SKM-1 (cell line): ENCODE measurements at regions not wholly inside any gene's neighbourhood (a gene's known extent, or its start where the extent isn't known, plus 50 kb on each side); places are given as distances from the start of the nearest gene placed in this dataset.
"Not testable (repeated sequence)": the region's sequence is repeated elsewhere in the genome, so short reads cannot be mapped to it uniquely, and the experiment has no call there.

ENCODE experiments used
- DNase-seq: peaks from one replicate; lab custom pipeline; 2025; ENCODE audit not compliant: unreplicated experiment; lab: John Stamatoyannopoulos, UW

DNA sequence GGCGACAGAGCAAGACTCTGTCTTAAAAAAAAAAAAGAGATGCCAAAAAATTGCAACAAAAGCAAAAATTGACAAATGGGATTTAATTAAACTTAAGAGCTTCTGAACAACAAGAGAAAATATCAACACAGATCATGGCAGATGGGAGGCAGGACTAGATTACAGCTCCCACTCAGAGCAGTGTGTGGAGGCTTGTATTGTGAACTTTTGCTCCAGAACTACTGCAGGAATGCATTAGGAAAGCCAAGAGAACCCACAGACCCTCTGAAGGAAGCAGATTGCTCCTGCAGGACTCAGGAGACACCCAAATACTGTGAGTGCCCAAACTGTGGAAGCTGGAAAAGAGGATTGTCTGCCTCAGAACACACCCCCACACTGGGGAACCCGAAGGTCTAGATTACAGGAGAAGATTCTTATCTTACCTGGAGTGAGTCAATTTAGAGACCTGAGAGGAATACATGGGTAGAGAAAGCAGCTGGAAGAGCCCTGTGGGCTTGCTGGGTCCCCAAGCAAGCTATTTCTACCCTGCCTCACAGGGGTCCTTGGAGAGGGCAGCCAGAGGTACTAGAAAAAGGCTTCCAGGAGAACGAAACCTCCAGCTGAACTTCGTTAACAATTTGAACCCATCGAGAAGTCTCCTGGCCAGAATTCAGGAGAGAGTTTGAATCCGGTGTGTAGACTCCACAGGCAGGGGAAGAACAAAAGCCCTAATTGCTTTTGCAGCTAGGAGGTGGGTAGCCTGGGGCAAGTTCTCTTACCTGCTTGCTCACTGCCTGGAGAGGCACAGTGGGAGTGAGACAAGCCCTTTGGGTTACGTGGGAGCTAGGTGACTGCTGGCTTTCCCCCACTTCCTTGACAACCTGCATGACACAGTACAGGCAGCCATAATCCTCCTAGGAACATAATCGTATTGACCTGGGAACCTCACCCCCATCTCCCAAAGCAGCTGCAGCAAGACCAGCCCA, 593.4 kb upstream of the RGMB start:
- no peak for DNase-seq

DNA sequence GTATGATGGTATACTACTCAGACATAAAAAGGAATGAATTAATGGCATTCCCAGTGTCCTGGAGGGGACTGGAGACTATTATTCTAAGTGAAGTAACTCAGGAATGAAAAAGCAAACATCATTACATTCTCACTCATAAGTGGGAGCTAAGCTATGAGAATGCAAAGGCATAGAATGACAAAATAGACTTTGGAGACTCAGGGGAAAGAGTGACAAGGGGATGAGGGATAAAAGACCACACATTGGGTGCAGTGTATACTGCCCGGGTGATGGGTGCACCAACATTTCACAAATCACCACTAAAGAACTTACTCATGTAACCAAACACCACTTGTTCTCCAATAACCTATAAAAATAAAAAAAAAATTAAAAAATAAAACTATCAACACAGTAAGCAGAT, 587.3 kb upstream of the RGMB start:
- DNase-seq = no peak

DNA sequence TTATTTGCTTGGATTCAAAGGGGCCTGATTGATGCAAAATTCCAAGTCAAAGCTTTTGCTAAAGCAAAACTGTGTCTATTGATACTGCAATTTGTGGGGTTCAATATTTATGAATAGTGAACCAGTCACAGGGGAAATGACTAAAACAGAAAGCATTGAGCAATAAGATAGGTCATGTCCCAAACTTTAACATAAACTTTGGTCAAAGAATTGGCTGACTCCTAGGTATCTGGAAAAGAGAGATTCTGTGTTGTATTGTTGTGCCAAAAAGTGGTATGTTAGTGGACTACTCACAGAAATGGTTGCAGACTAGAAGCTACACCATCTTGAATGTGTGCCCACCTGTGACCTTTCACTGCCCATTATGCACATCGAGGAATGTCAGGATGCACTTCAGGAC, 585.5 kb upstream of the RGMB start:
- no peak for DNase-seq

DNA sequence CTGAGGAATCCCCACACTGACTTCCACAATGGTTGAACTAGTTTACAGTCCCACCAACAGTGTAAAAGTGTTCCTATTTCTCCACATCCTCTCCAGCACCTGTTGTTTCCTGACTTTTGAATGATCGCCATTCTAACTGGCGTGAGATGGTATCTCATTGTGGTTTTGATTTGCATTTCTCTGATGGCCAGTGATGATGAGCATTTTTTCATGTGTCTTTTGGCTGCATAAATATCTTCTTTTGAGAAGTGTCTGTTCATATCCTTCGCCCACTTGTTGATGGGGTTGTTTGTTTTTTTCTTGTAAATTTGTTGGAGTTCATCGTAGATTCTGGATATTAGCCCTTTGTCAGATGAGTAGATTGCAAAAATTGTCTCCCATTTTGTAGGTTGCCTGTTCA, 583.1 kb upstream of the RGMB start:
- not testable (repeated sequence) for DNase-seq

DNA sequence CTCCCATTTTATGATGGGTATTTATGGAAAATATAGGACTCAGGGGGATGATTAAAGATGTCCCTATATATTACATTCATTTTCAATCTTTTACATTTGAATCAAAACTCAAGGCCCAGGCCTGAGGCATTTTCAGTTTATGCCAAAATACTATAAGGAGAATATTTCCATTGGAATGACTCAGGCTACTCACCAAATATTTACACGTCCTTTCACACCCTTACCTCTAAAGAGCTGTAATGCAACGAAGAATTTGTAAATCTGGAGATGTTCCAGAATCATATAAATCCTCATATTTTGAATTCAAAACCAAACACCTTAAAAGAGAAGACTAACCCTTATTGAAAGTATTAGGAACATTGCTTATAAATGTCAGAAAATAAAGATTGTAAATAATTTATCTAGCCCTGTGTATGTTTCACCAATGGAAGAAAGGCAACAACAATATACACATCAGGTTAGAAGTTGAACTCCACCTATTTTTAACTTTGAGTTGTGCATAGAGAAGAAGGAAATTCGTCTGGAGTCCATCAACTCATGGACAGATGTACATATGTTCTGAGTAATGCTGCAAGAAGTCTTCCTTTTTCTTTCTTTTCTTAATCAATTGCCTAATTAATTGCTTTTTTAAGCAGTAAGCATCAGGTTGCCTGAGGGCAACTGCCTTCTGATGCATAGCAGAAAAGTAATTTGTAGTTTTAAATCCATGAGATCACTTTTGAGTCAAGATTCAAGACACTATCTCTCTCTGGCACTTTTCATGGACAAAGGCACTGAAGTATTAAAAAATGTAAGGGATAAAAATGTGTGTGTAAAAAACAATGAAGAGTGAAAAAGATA, 579.3 kb upstream of the RGMB start:
- DNase-seq = no peak

DNA sequence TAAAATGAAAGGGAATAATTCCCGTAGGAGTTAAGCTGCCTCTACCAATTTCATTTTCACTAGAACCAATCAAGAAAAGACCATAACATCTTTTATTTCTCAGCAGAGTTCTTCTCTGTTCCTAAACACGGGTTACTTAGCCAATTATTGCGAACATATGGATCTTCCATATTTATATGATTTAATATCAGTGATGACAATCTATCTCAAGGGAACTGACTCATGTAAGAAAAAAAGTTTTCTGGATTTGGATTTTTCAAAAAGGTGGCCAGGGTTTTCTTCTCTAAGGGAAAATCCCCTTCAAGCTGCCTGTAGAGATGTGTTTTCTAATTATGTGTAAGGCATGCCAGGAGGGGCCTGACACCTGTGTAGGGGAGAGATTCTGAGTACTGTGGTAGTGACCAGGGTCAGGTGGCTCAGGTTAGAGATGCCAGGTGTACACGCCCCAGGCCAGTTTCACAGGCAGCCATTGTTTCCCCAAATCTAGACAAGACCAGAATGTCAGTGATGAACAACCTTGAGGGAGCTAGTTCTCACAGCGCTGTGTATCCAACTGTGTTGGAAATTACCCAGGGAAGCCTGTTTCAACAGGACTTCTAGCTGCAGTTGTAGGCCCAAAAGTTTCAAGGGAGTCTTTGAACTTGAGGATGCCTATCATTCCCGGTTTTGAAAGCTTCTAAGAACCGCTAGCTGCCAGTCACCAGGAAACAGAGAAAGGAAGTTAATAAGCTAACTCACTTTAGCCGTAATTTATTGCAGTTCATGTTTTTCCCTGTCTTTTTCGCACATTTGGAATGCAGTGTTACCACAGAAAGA, 572.5 kb upstream of the RGMB start:
- no peak for DNase-seq

DNA sequence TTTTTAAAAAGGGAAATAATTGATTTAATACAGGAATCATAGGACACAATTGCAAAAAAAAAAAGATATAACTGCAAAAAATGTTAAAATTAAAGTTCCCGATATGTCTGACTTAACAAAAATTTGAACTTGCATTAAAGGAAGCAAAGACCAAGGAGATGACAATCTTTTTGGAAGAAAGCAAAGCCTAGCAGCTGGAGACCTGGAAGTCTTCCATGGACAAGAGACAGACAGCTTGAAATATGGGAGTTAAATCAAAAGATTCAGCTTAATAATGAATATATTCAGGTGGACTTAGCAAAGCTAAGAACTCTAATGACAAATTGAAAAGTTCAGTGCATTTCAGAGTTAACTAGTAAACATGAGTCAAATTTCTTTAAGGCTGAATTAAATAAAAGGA, 568.7 kb upstream of the RGMB start:
- DNase-seq = no peak

DNA sequence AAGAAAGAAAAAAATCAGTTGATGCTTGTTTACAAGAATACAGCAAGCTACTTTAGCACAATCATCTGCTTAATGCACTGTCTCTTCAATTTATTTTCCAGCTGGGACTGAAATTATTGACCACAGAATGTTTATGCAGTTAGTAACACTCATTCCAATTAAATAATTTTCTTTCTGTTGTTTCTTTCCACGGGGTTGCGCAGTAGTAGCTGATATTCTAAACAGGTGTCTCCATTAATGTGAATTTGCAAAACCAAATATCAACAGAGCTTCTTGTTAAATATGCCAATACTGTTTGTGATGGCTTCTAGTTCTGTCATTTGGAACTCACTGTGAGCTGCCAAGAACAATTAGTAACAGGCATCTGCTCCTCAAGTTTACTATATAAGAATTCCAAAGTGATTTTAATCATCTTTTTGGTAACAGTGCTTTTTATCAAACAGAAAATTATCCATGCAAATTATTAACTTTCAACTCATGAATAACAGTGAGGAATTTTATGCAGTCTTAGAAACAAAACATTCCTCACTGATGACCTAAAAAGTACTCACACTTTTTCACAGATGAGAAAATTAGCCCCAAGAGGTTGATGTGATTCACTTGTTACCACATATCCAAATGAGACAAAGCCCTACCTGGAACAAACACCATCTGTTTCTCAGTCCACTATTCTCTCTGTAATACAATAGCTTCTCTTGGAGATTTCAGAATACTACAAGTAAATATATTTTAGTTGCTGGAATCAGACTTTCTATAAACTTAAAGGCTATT, 567.6 kb upstream of the RGMB start:
- DNase-seq = no peak

DNA sequence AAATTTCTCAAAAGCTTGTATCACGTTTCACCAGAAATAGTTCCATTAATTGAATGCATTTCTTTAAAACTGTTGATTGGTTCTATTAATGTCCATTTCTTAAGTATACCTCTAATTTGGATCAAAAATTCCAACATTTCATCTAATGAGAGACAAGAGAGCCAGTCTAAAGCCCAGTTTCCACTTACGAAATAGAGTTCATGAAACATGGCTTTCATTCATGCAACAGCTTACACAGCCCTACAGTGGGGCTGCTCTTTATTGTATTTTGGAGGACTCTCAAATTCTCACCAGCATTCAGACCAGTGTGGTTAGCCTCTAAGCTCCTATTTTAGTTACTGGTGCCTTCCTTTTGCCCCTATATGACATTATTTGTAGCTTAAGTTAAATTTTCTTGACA, 566.9 kb upstream of the RGMB start:
- DNase-seq = no peak

DNA sequence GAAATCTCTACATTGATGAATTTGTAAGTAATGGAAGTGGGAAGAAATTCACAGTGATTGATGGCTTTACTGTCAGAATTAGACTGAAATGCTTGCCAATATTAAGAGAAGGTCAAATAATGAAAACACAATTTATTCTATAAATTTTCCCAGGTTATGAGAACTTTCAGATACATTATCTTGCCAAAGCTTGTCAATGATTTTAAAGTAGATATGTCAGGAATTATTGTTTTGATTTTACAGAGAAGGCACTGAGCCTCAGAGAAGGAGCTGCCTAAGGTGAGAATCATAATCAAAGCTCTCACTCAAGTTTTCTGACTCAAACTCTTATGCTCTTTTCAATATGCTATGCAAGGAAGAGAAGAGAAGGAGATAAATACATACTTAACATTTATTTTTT, 564.0 kb upstream of the RGMB start:
- DNase-seq = no peak

DNA sequence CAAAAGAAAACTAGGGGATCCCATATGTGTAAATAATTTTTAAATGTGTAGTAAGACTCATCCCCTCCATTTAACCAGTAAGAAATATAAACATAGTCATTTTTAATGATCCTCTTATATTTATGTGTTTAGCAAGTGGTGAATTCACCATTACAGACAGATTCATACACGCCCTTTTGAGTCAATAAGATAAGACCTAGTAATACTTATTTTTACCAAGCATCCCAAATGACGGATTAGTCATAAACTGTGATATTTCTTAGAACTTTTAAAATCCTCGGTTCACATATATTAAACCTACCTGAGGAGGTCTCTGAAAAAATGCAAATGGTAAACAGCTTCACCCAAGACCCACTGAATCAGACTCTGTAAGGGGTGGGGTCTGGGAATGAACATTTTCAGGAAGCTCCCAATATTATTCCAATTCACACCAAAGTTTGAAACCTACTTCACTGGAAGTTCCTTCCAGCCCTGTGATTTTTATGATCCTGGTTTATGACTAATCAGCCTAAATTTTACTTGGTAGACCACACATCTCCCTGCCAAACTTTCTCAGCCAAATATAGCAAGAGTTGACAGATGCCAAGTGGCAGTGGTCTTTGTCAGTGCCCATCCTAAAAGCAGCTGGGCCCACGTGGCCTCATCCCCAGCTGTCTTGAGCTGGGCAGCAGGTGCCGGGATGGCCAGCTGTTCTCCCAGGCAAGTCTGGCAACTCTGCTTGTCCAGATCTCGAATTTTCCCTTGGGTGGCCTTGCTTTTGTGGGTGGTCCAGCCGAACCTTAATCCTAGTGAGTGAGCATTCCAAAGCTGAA, 559.0 kb upstream of the RGMB start:
- DNase-seq = no peak

DNA sequence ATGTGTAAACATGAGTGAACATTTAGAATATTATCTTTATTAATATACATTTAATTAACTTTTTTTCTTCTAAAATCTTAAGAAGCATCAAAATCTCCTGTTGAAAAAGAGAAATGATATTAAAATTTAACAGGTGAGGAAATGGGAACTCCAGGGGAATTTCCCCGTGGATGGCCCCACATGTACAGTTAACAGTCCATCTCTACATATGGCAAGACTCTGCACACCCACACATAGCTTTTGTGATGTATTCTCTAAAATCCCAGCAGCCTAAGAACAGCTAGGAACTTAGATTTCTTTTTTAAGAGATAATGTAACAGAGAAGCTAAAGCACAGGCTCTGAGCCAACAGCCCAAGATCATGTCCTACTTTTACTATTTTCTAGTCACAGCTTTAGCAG, 556.3 kb upstream of the RGMB start:
- no peak for DNase-seq

DNA sequence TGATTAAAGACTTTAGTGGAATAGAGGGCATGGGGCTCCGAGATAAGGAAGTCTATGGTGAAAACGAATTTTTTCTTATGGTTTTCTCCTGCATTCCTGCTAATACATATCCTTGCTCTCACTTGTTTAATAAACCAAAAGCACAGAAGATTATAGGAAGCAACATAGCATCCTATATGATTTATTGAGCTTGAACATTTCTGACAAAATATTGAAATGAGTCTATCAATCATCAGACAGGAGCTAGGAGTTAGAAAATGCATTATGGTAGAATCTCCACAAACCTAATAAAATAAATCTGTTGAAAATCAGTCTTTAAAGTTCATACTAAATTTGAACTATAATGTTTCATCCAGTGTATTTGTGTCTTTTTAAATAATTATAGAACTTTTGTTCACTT, 554.6 kb upstream of the RGMB start:
- no peak for DNase-seq

DNA sequence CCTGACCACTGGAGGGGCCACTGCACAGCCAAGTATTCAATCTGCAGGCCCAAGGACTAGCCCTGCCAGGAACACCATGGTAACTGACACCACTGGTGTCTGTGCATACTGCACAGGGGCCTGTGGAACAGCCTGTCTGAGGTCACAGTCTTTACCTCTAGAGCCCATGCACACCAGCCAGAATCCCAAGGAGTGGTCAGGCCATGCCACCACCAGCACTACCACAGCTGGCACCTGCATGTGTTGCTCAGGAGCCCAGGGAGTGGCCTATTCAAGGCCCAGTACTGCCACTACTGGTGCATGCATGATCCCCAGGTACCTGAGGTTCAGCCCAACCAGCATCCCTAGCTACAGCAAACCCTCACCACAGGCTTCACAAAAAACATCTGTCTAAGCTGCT, 546.0 kb upstream of the RGMB start:
- DNase-seq = no peak

DNA sequence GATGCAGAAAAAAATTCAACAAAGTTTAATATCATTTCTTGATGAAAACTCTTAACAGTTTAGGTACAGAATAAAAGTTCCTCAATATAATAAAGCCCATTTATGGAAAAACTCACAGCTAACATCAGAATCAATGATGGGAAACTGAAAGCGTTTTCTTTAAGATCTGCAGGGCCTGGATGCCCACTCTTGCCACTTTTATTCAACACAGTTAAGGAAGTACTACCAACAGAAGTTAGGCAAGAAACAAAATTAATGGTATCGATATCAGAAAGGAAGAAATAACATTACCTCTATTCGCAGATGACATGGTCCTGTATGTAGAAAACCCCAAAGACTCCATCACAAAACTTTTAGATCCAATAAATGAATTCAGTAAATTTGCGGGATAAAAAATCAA, 542.4 kb upstream of the RGMB start:
- no peak for DNase-seq

DNA sequence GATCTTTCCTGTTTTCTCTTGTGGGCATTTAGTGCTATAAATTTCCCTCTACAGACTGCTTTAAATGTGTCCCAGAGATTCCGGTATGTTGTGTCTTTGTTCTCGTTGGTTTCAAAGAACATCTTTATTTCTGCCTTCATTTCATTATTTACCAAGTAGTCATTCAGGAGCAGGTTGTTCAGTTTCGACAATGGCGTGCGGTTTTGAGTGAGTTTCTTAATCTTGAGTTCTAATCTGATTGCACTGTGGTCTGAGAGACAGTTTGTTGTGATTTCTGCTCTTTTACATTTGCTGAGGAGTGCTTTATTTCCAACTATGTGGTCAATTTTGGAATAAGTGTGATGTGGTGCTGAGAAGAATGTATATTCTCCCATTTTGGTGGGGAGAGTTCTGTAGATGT, 535.7 kb upstream of the RGMB start:
- DNase-seq = not testable (repeated sequence)

DNA sequence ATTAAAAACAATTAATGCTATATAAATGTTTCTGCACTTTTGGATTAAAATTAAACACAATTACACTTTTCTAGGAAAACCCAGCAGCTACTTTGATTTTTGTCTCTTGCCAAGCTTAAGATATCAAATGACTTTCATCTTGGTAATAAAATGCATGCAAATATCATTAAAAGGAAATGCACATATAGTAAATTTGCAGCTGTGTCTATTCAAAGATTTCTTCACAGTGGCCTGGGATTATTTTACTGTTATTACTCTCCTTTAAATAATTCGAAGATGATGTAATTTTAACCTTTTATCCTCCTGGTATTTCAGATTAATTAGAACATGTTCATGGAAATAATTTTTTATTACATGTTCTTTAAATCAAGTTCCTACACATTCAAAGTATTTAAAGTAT, 529.5 kb upstream of the RGMB start:
- DNase-seq = no peak

DNA sequence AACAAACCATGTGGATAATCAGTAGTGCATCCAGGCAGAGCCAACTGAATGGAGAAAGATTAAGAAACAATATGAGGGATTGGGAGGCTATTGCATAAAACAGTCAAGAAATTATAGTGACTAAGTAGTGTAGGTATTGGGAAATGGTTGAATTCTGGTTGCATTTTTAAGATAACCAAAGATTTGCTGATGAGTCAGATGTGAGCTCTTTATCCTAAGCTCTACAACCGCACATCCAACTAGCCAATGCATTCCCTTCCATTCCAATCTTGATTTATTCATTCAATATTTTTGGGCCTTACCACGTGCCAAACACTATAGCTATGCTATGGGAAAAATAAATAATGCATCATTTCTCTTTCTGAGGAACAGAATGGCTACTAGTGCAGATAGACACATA, 524.5 kb upstream of the RGMB start:
- no peak for DNase-seq

DNA sequence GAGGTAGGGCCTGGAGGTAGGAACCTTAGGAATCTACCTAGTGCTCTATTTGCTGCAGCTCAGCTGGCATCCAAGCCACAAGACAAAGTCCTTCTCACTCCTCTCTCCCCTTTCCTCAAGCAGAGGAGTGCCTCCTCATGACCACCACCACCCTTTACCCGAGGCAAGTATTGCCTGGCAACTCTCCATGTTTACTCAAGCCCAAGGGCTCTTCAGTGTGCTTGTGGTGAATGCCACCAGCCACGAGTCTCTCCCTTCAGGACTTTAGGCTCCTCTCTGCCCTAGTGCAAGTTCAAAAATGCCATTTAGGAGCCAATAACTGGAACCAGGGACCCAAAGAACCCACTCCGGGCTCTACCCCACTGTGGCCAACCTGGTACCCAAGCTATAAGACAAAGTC, 514.5 kb upstream of the RGMB start:
- DNase-seq = no peak

DNA sequence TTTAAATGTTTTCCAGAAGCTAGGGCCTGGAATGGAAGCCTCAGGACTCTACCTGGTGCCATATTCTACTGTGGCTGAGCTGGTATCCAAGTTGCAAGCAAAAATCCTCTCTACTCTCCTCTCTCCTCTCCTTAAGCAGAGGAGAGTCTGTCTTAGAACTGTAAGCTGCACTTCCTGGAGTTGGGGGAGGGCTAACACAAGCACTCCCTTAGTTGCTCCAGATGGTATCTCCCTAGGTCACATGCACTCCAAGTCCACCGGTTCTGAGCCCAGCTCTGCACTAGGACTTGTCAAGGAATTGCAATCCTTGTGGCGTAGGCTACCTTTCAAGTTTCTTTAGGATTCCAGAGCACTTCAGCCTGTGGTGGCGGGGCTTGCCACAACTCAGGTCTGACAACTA, 513.9 kb upstream of the RGMB start:
- no peak for DNase-seq
